Transverse colon (tissue), 4 donors: ENCODE measurements at regions not wholly inside any gene's neighbourhood (a gene's known extent, or its start where the extent isn't known, plus 50 kb on each side); places are given as distances from the start of the nearest gene placed in this dataset.

Experiments used
- DNase-seq: peaks from one replicate; pipeline ENCODE4 v3.0.0-alpha.2; 2019
- H3K27ac ChIP-seq, 4 donors: fragments of 200-600 bp; sonication (generic); 2 replicates each; pipeline ENCODE4 v1.5.1; 2016 to 2018; ENCODE audit warnings: inconsistent platforms in 4 of 4
- H3K27me3 ChIP-seq: fragments of 200-600 bp; sonication (generic); 2 replicates; pipeline ENCODE4 v1.5.1; 2017; ENCODE audit warnings: inconsistent platforms
- H3K36me3 ChIP-seq, 4 donors: fragments of 200-600 bp; sonication (generic); 2 replicates each; pipeline ENCODE4 v1.5.1; 2017 to 2019; ENCODE audit warnings: inconsistent platforms in 4 of 4
- H3K4me1 ChIP-seq, 4 donors: fragments of 200-600 bp; sonication (generic); 2 replicates each; pipeline ENCODE4 v1.5.1; 2017 to 2020; ENCODE audit warnings: inconsistent platforms in 4 of 4
- H3K4me3 ChIP-seq, 4 donors: fragments of 200-600 bp; sonication (generic); 1 replicate in 1 of 4; 2 replicates in 3 of 4; pipeline versions ENCODE4 v1.5.1 to v1.6.1; 2017 to 2019; ENCODE audit warnings: inconsistent platforms in 4 of 4
- H3K9me3 ChIP-seq, 2 donors: fragments of 200-600 bp; sonication (generic); 2 replicates each; pipeline ENCODE4 v1.5.1; 2017 to 2019; ENCODE audit warnings: inconsistent platforms in 2 of 2
- CTCF ChIP-seq, 5 experiments: fragments of 200-600 bp in 3 of 5; fragments of 450-650 bp in 2 of 5; sonication (generic) in 3 of 5; IDR thresholded peaks; 1 replicate in 2 of 5; 2 replicates in 3 of 5; pipeline ENCODE4 v1.5.1; 2016 to 2017; ENCODE audit warnings: antibody characterized with exemption in 5 of 5, inconsistent platforms in 3 of 5, mild to moderate bottlenecking in 2 of 5, moderate library complexity in 1 of 5
- EP300 ChIP-seq: sonication (generic); formaldehyde crosslinking; IDR thresholded peaks from one replicate; pipeline ENCODE4 v1.6.1; 2017; ENCODE audit warnings: antibody characterized with exemption, low read depth
- POLR2A ChIP-seq: fragments of 450-650 bp; IDR thresholded peaks from one replicate; pipeline ENCODE4 v1.6.1; 2016; ENCODE audit warnings: antibody characterized with exemption, mild to moderate bottlenecking, moderate library complexity
- POLR2AphosphoS5 ChIP-seq, 3 donors: sonication (generic); formaldehyde crosslinking; IDR thresholded peaks; one replicate each; pipeline ENCODE4 v1.6.1; 2016; ENCODE audit warnings: antibody characterized with exemption in 3 of 3
- WGBS, 2 donors: methylation state at CpG; one replicate each; pipeline ENCODE4 v1.1.5; 2018; ENCODE audit warnings: low coverage in 1 of 2; 5-methylcytosine and 5-hydroxymethylcytosine counted together
- in situ Hi-C, 4 donors: fragments of 200-750 bp; cut with MboI; loops; one replicate each; pipeline versions ENCODE4 v1.15.0 to v1.15.1; 2017; ENCODE audit warnings: low sequenced_read_pairs in 3 of 4, low pct_ligation_motif_present in 1 of 4, low pct_unique_long_range_greater_than_20kb in 1 of 4
- intact Hi-C: fragments of 100-400 bp; cut with DNase I; formaldehyde crosslinking; loops from one replicate; pipeline ENCODE4 v1.15.1; 2023; ENCODE audit warnings: low total_unique reads

GRCh38 chr14:53793790-53794505 lies 162.7 kb downstream of the BMP4 start:
- Histone ChIP-seq H3K4me1 (peaks cover 0 to 7% (median 3%) of the 10 kb centered on the region in 4 donors), H3K27ac (no peak overlapping the region), H3K36me3 (no peaks in the 10 kb centered on the region), H3K27me3 (no peaks in the 10 kb centered on the region), H3K9me3 (no peaks in the 10 kb centered on the region), H3K4me3 (no peak overlapping the region)
- intact Hi-C loops (no loop called here), in situ Hi-C loops (no loop called here)
- peak; percentile 11 for DNase-seq
- WGBS, 2 donors: 60 to 65% methylated on average over 2 of the region's 2 CpGs
- TF ChIP-seq POLR2A (no peak), POLR2AphosphoS5 (IDR thresholded peaks at IDR 0.05) (peak in 1 of 3 donors; percentile 36)

GRCh38 chr14:53792909-53793308 lies 163.7 kb downstream of the BMP4 start:
- intact Hi-C loops (no loop called here), in situ Hi-C loops (no loop called here)
- Histone ChIP-seq H3K27me3 (no peaks in the 10 kb centered on the region), H3K36me3 (no peaks in the 10 kb centered on the region), H3K9me3 (no peaks in the 10 kb centered on the region), H3K4me3 (no peak overlapping the region), H3K27ac (no peak overlapping the region), H3K4me1 (peaks cover 0 to 7% (median 3%) of the 10 kb centered on the region in 4 donors)
- 100% methylated on average over 1 of the region's 1 CpG for WGBS, 2 donors
- no peak for DNase-seq
- no peak for TF ChIP-seq POLR2A
- TF ChIP-seq EP300: no peak
- no peak for TF ChIP-seq CTCF (IDR thresholded peaks at IDR 0.05)
- TF ChIP-seq POLR2AphosphoS5 (IDR thresholded peaks at IDR 0.05): no peak

- Histone ChIP-seq H3K27me3 (no peaks in the 10 kb centered on the region), H3K9me3 (no peaks in the 10 kb centered on the region), H3K36me3 (no peaks in the 10 kb centered on the region), H3K4me1 (peaks cover 0 to 7% (median 3%) of the 10 kb centered on the region in 4 donors), H3K27ac (no peak overlapping the region), H3K4me3 (no peak overlapping the region)
- intact Hi-C loops: no loop called here
- in situ Hi-C loops: no loop called here
- no peak for DNase-seq
- TF ChIP-seq CTCF (IDR thresholded peaks at IDR 0.05): no peak
- TF ChIP-seq POLR2A: no peak
- no peak for TF ChIP-seq EP300
- no peak for TF ChIP-seq POLR2AphosphoS5 (IDR thresholded peaks at IDR 0.05)
- WGBS, 2 donors: 71% methylated on average over 3 of the region's 3 CpGs
These were observed 165.7 kb downstream of the BMP4 start for GRCh38 chr14:53790731-53791500.

- WGBS, 2 donors: 76 to 89% methylated on average over 5 of the region's 5 CpGs
- intact Hi-C loops (no loop called here), in situ Hi-C loops (no loop called here)
- Histone ChIP-seq H3K4me3 (no peak overlapping the region), H3K36me3 (no peaks in the 10 kb centered on the region), H3K27ac (no peak overlapping the region), H3K27me3 (no peaks in the 10 kb centered on the region), H3K4me1 (no peaks in the 10 kb centered on the region), H3K9me3 (peaks cover 0 to 6% of the 10 kb centered on the region in 2 donors)
- no peak for DNase-seq
- TF ChIP-seq CTCF (IDR thresholded peaks at IDR 0.05) (no peak), EP300 (no peak), POLR2A (no peak), POLR2AphosphoS5 (IDR thresholded peaks at IDR 0.05) (no peak)
These were observed 168.1 kb downstream of the BMP4 start for GRCh38 chr14:53788566-53788965.
